ENCODE measurements at regions not wholly inside any gene's neighbourhood (a gene's known extent, or its start where the extent isn't known, plus 50 kb on each side); places are given as distances from the start of the nearest gene placed in this dataset.
"Not testable (repeated sequence)": the region's sequence is repeated elsewhere in the genome, so short reads cannot be mapped to it uniquely, and the experiment has no call there.

- CTCF ChIA-PET = interaction anchor here (0.6 kb wide), 1 partner anchor 387 kb away, joined by 3 read pairs; no protein-coding TSS in a partner anchor
These were observed 162.2 kb upstream of the STK32A start for GRCh38 chr5:147072622-147073021.

GRCh38 chr5:147073098-147073497 is 161.7 kb upstream of the STK32A start:
- POLR2A ChIA-PET = interaction anchor here (0.6 kb wide), 1 partner anchor 90 kb away, joined by 3 read pairs; no protein-coding TSS in a partner anchor
- CTCF ChIA-PET = no interaction called here

More at GRCh38 chr5:147072622-147073021, 162.2 kb upstream of the STK32A start:
- POLR2A ChIA-PET = interaction anchor here (0.6 kb wide), 1 partner anchor 91 kb away, joined by 3 read pairs; no protein-coding TSS in a partner anchor

- CTCF ChIA-PET = no interaction called here
- POLR2A ChIA-PET = no interaction called here
These were observed 159.6 kb upstream of the STK32A start for GRCh38 chr5:147075187-147075586.

- CTCF ChIA-PET = no interaction called here
- POLR2A ChIA-PET = no interaction called here
These were observed 154.4 kb upstream of the STK32A start for GRCh38 chr5:147080391-147080790.

- ChIA-PET CTCF (no interaction called here), POLR2A (no interaction called here)
These were observed 153.5 kb upstream of the STK32A start for GRCh38 chr5:147081311-147081764.

- ChIA-PET POLR2A (no interaction called here), CTCF (no interaction called here)
These were observed 150.1 kb upstream of the STK32A start for GRCh38 chr5:147084702-147085101.

- POLR2A ChIA-PET = no interaction called here
- CTCF ChIA-PET = no interaction called here
These were observed 149.4 kb upstream of the STK32A start for GRCh38 chr5:147085409-147085808.

- ChIA-PET CTCF (no interaction called here), POLR2A (no interaction called here)
These were observed 142.8 kb upstream of the STK32A start for GRCh38 chr5:147092044-147092443.

GRCh38 chr5:147093138-147093537 is 141.7 kb upstream of the STK32A start:
- ChIA-PET CTCF (no interaction called here), POLR2A (no interaction called here)

GRCh38 chr5:147095740-147096139 is 139.1 kb upstream of the STK32A start:
- CTCF ChIA-PET = no interaction called here
- POLR2A ChIA-PET = no interaction called here

GRCh38 chr5:147098233-147098790 is 136.5 kb upstream of the STK32A start:
- CTCF ChIA-PET = interaction anchor here (1.0 kb wide), 1 partner anchor 91 kb away, joined by 6 read pairs; no protein-coding TSS in a partner anchor
- POLR2A ChIA-PET = no interaction called here

- ChIA-PET POLR2A (no interaction called here), CTCF (no interaction called here)
These were observed 133.0 kb upstream of the STK32A start for GRCh38 chr5:147101659-147102369.

GRCh38 chr5:147112899-147113298 is 121.9 kb upstream of the STK32A start:
- POLR2A ChIA-PET = no interaction called here
- CTCF ChIA-PET = no interaction called here

GRCh38 chr5:147113967-147114366 is 120.9 kb upstream of the STK32A start:
- ChIA-PET CTCF (no interaction called here), POLR2A (no interaction called here)

- POLR2A ChIA-PET, CTCF ChIA-PET: not testable (repeated sequence)
These were observed 95.1 kb upstream of the STK32A start for GRCh38 chr5:147139759-147140158.

- CTCF ChIA-PET = no interaction called here
These were observed 94.3 kb upstream of the STK32A start for GRCh38 chr5:147140558-147140957.

GRCh38 chr5:147141580-147141979 is 93.2 kb upstream of the STK32A start:
- POLR2A ChIA-PET, CTCF ChIA-PET: not testable (repeated sequence)

More at GRCh38 chr5:147140558-147140957, 94.3 kb upstream of the STK32A start:
- POLR2A ChIA-PET = no interaction called here

- POLR2A ChIA-PET = no interaction called here
- CTCF ChIA-PET = no interaction called here
These were observed 91.6 kb upstream of the STK32A start for GRCh38 chr5:147143215-147143614.

GRCh38 chr5:147145328-147145727 is 89.5 kb upstream of the STK32A start:
- ChIA-PET POLR2A (no interaction called here), CTCF (no interaction called here)

- ChIA-PET POLR2A (no interaction called here), CTCF (no interaction called here)
These were observed 86.1 kb upstream of the STK32A start for GRCh38 chr5:147148715-147149114.

- POLR2A ChIA-PET = no interaction called here
- CTCF ChIA-PET = no interaction called here
These were observed 82.7 kb upstream of the STK32A start for GRCh38 chr5:147152086-147152485.

GRCh38 chr5:147154809-147155208 is 80.0 kb upstream of the STK32A start:
- ChIA-PET CTCF (no interaction called here), POLR2A (no interaction called here)
